Fibroblast of skin of back (primary cell): ENCODE measurements at regions not wholly inside any gene's neighbourhood (a gene's known extent, or its start where the extent isn't known, plus 50 kb on each side); places are given as distances from the start of the nearest gene placed in this dataset.
"Not testable (repeated sequence)": the region's sequence is repeated elsewhere in the genome, so short reads cannot be mapped to it uniquely, and the experiment has no call there.

Source experiments
- DNase-seq: peaks from one replicate; pipeline ENCODE4 v3.0.0-alpha.2; 2013

GRCh38 chr3:80445053-80445452 lies 677.3 kb upstream of the ROBO1 start:
- DNase-seq: no peak

GRCh38 chr3:80439490-80439889 lies 671.7 kb upstream of the ROBO1 start:
- DNase-seq: no peak

GRCh38 chr3:80434366-80434765 lies 666.6 kb upstream of the ROBO1 start:
- no peak for DNase-seq

GRCh38 chr3:80424951-80425350 lies 657.2 kb upstream of the ROBO1 start:
- no peak for DNase-seq

- no peak for DNase-seq
Measured at GRCh38 chr3:80408030-80408721, 640.4 kb upstream of the ROBO1 start.

GRCh38 chr3:80405618-80406017 lies 637.8 kb upstream of the ROBO1 start:
- no peak for DNase-seq

- no peak for DNase-seq
Measured at GRCh38 chr3:80395023-80395422, 627.2 kb upstream of the ROBO1 start.

GRCh38 chr3:80391573-80391972 lies 623.8 kb upstream of the ROBO1 start:
- no peak for DNase-seq

- DNase-seq: no peak
Measured at GRCh38 chr3:80384811-80385210, 617.0 kb upstream of the ROBO1 start.

GRCh38 chr3:80374423-80374822 lies 606.6 kb upstream of the ROBO1 start:
- no peak for DNase-seq

GRCh38 chr3:80368616-80369015 lies 600.8 kb upstream of the ROBO1 start:
- DNase-seq: no peak

GRCh38 chr3:80366808-80367548 lies 599.2 kb upstream of the ROBO1 start:
- no peak for DNase-seq

- no peak for DNase-seq
Measured at GRCh38 chr3:80357761-80358160, 590.0 kb upstream of the ROBO1 start.

- DNase-seq: no peak
Measured at GRCh38 chr3:80355144-80355543, 587.3 kb upstream of the ROBO1 start.

GRCh38 chr3:80351201-80351600 lies 583.4 kb upstream of the ROBO1 start:
- no peak for DNase-seq

GRCh38 chr3:80350771-80351170 lies 583.0 kb upstream of the ROBO1 start:
- no peak for DNase-seq

GRCh38 chr3:80338366-80338765 lies 570.6 kb upstream of the ROBO1 start:
- peak; percentile 0 for DNase-seq

GRCh38 chr3:80334534-80334933 lies 566.7 kb upstream of the ROBO1 start:
- DNase-seq: no peak

- DNase-seq: no peak
Measured at GRCh38 chr3:80331494-80332170, 563.8 kb upstream of the ROBO1 start.

- DNase-seq: not testable (repeated sequence)
Measured at GRCh38 chr3:80314541-80314940, 546.7 kb upstream of the ROBO1 start.

- DNase-seq: no peak
Measured at GRCh38 chr3:80308637-80309036, 540.8 kb upstream of the ROBO1 start.

- DNase-seq: no peak
Measured at GRCh38 chr3:80307844-80308243, 540.0 kb upstream of the ROBO1 start.

- no peak for DNase-seq
Measured at GRCh38 chr3:80297720-80298119, 529.9 kb upstream of the ROBO1 start.

- DNase-seq: no peak
Measured at GRCh38 chr3:80285388-80285787, 517.6 kb upstream of the ROBO1 start.
